ENCODE measurements at regions not wholly inside any gene's neighbourhood (a gene's known extent, or its start where the extent isn't known, plus 50 kb on each side); places are given as distances from the start of the nearest gene placed in this dataset.

GRCh38 chr5:40089269-40089668, 590.4 kb upstream of the PTGER4 start:
- DNase-seq (ENCODE audit: low spot score), result no peak
- Mint-ChIP-seq H3K9me3 (ENCODE audit: low read depth) (peaks cover 26% of the 10 kb centered on the region), H3K4me1 (ENCODE audit: low read depth) (no peaks in the 10 kb centered on the region), H3K4me3 (ENCODE audit: unreplicated experiment) (no peak overlapping the region), H3K27me3 (ENCODE audit: low read depth) (peaks cover 2% of the 10 kb centered on the region), H3K27ac (ENCODE audit: unreplicated experiment) (no peak overlapping the region), H3K36me3 (ENCODE audit: low read depth) (no peaks in the 10 kb centered on the region)
- no peak for TF ChIP-seq CTCF (IDR thresholded peaks at IDR 0.05)

GRCh38 chr5:40084614-40085013, 595.1 kb upstream of the PTGER4 start:
- H3K27ac Mint-ChIP-seq (ENCODE audit: unreplicated experiment), result no peak overlapping the region
- peaks cover 11% of the 10 kb centered on the region for H3K9me3 Mint-ChIP-seq (ENCODE audit: low read depth)
- no peak for TF ChIP-seq CTCF (IDR thresholded peaks at IDR 0.05)
- H3K27me3 Mint-ChIP-seq (ENCODE audit: low read depth), result peaks cover 12% of the 10 kb centered on the region
- no peak for DNase-seq (ENCODE audit: low spot score)
- no peaks in the 10 kb centered on the region for H3K4me1 Mint-ChIP-seq (ENCODE audit: low read depth)
- no peak overlapping the region for H3K4me3 Mint-ChIP-seq (ENCODE audit: unreplicated experiment)
- no peaks in the 10 kb centered on the region for H3K36me3 Mint-ChIP-seq (ENCODE audit: low read depth)

GRCh38 chr5:40082313-40082712, 597.4 kb upstream of the PTGER4 start:
- Mint-ChIP-seq H3K4me1 (ENCODE audit: low read depth) (no peaks in the 10 kb centered on the region), H3K4me3 (ENCODE audit: unreplicated experiment) (no peak overlapping the region), H3K27ac (ENCODE audit: unreplicated experiment) (no peak overlapping the region), H3K27me3 (ENCODE audit: low read depth) (peaks cover 19% of the 10 kb centered on the region), H3K9me3 (ENCODE audit: low read depth) (peaks cover 9% of the 10 kb centered on the region), H3K36me3 (ENCODE audit: low read depth) (no peaks in the 10 kb centered on the region)
- TF ChIP-seq CTCF (IDR thresholded peaks at IDR 0.05), result no peak
- no peak for DNase-seq (ENCODE audit: low spot score)

GRCh38 chr5:40080191-40080590, 599.5 kb upstream of the PTGER4 start:
- no peak for DNase-seq (ENCODE audit: low spot score)
- no peak overlapping the region for H3K4me3 Mint-ChIP-seq (ENCODE audit: unreplicated experiment)
- H3K27ac Mint-ChIP-seq (ENCODE audit: unreplicated experiment), result no peak overlapping the region
- peaks cover 19% of the 10 kb centered on the region for H3K27me3 Mint-ChIP-seq (ENCODE audit: low read depth)
- H3K9me3 Mint-ChIP-seq (ENCODE audit: low read depth), result peaks cover 5% of the 10 kb centered on the region
- no peak for TF ChIP-seq CTCF (IDR thresholded peaks at IDR 0.05)
- no peaks in the 10 kb centered on the region for H3K36me3 Mint-ChIP-seq (ENCODE audit: low read depth)
- H3K4me1 Mint-ChIP-seq (ENCODE audit: low read depth), result no peaks in the 10 kb centered on the region

GRCh38 chr5:40078898-40079575, 600.7 kb upstream of the PTGER4 start:
- no peak overlapping the region for H3K27ac Mint-ChIP-seq (ENCODE audit: unreplicated experiment)
- H3K9me3 Mint-ChIP-seq (ENCODE audit: low read depth), result peaks cover 1% of the 10 kb centered on the region
- H3K36me3 Mint-ChIP-seq (ENCODE audit: low read depth), result no peaks in the 10 kb centered on the region
- no peak for TF ChIP-seq CTCF (IDR thresholded peaks at IDR 0.05)
- no peak overlapping the region for H3K4me3 Mint-ChIP-seq (ENCODE audit: unreplicated experiment)
- H3K4me1 Mint-ChIP-seq (ENCODE audit: low read depth), result no peaks in the 10 kb centered on the region
- DNase-seq (ENCODE audit: low spot score), result no peak
- peaks cover 21% of the 10 kb centered on the region for H3K27me3 Mint-ChIP-seq (ENCODE audit: low read depth)
